NCI-H510A treated with DMSO at 0.1 percent for 48 hours (cell line): ENCODE measurements at regions not wholly inside any gene's neighbourhood (a gene's known extent, or its start where the extent isn't known, plus 50 kb on each side); places are given as distances from the start of the nearest gene placed in this dataset.

Experiments used
- DNase-seq: peaks from one replicate; lab custom pipeline; 2025; lab: John Stamatoyannopoulos, UW

- no peak for DNase-seq
Measured at GRCh38 chr3:157718800-157719199, 215.6 kb upstream of the VEPH1 start.

- no peak for DNase-seq
Measured at GRCh38 chr3:157713101-157713500, 209.9 kb upstream of the VEPH1 start.

- no peak for DNase-seq
Measured at GRCh38 chr3:157705258-157705657, 202.0 kb upstream of the VEPH1 start.

- no peak for DNase-seq
Measured at GRCh38 chr3:157700405-157700804, 197.2 kb upstream of the VEPH1 start.

GRCh38 chr3:157695586-157695985, 192.4 kb upstream of the VEPH1 start:
- DNase-seq = no peak

GRCh38 chr3:157695103-157695502, 191.9 kb upstream of the VEPH1 start:
- no peak for DNase-seq

- no peak for DNase-seq
Measured at GRCh38 chr3:157693762-157694161, 190.5 kb upstream of the VEPH1 start.

GRCh38 chr3:157692468-157692867, 189.3 kb upstream of the VEPH1 start:
- DNase-seq = no peak

- DNase-seq = no peak
Measured at GRCh38 chr3:157683668-157684067, 180.5 kb upstream of the VEPH1 start.

GRCh38 chr3:157672061-157672460, 168.8 kb upstream of the VEPH1 start:
- no peak for DNase-seq

GRCh38 chr3:157671656-157672055, 168.4 kb upstream of the VEPH1 start:
- DNase-seq = no peak

- peak; percentile 32 for DNase-seq
Measured at GRCh38 chr3:157669416-157669815, 166.2 kb upstream of the VEPH1 start.

GRCh38 chr3:157667493-157667892, 164.3 kb upstream of the VEPH1 start:
- no peak for DNase-seq

GRCh38 chr3:157662171-157662570, 159.0 kb upstream of the VEPH1 start:
- DNase-seq = no peak

- DNase-seq = no peak
Measured at GRCh38 chr3:157660847-157661246, 157.6 kb upstream of the VEPH1 start.

- DNase-seq = no peak
Measured at GRCh38 chr3:157652366-157652765, 149.2 kb upstream of the VEPH1 start.

- no peak for DNase-seq
Measured at GRCh38 chr3:157650699-157651098, 147.5 kb upstream of the VEPH1 start.

- no peak for DNase-seq
Measured at GRCh38 chr3:157650172-157650571, 147.0 kb upstream of the VEPH1 start.

GRCh38 chr3:157649511-157649910, 146.3 kb upstream of the VEPH1 start:
- DNase-seq = no peak

GRCh38 chr3:157647820-157648219, 144.6 kb upstream of the VEPH1 start:
- DNase-seq = no peak

GRCh38 chr3:157639756-157640426, 136.7 kb upstream of the VEPH1 start:
- no peak for DNase-seq

GRCh38 chr3:157637866-157638265, 134.7 kb upstream of the VEPH1 start:
- no peak for DNase-seq

GRCh38 chr3:157633241-157633640, 130.0 kb upstream of the VEPH1 start:
- DNase-seq = no peak

- DNase-seq = no peak
Measured at GRCh38 chr3:157632075-157632474, 128.9 kb upstream of the VEPH1 start.
